ENCODE measurements at regions not wholly inside any gene's neighbourhood (a gene's known extent, or its start where the extent isn't known, plus 50 kb on each side); places are given as distances from the start of the nearest gene placed in this dataset.

- H3K9me3 ChIP-seq: no peaks in the 10 kb centered on the region
- no peak for TF ChIP-seq CTCF (IDR thresholded peaks at IDR 0.05)
- no peaks in the 10 kb centered on the region for H3K36me3 ChIP-seq
- intact Hi-C loops (cut with DNase I): no loop called here
- no peak overlapping the region for H3K27ac ChIP-seq
- H3K9ac ChIP-seq (ENCODE audit: low read depth in 2 of 2, low read length in 2 of 2): no peak overlapping the region
- no peaks in the 10 kb centered on the region for H3K27me3 ChIP-seq
- H3K4me1 ChIP-seq: no peaks in the 10 kb centered on the region
- no peak overlapping the region for H3K4me3 ChIP-seq
- no peak for DNase-seq
These were observed 1355.4 kb downstream of the NSUN3 start for GRCh38 chr3:95418251-95418650.

- Histone ChIP-seq H3K27me3 (no peaks in the 10 kb centered on the region), H3K4me1 (no peaks in the 10 kb centered on the region), H3K4me3 (no peak overlapping the region), H3K36me3 (no peaks in the 10 kb centered on the region), H3K9ac (ENCODE audit: low read depth in 2 of 2, low read length in 2 of 2) (no peak overlapping the region), H3K9me3 (no peaks in the 10 kb centered on the region), H3K27ac (no peak overlapping the region)
- TF ChIP-seq CTCF (IDR thresholded peaks at IDR 0.05): no peak
- intact Hi-C loops (cut with DNase I): no loop called here
- DNase-seq: no peak
These were observed 1361.4 kb downstream of the NSUN3 start for GRCh38 chr3:95424279-95424678.

- no peaks in the 10 kb centered on the region for H3K27me3 ChIP-seq
- no peak overlapping the region for H3K27ac ChIP-seq
- no peak overlapping the region for H3K9ac ChIP-seq (ENCODE audit: low read depth in 2 of 2, low read length in 2 of 2)
- no peak for TF ChIP-seq CTCF (IDR thresholded peaks at IDR 0.05)
- DNase-seq: no peak
- no peaks in the 10 kb centered on the region for H3K4me1 ChIP-seq
- H3K9me3 ChIP-seq: no peaks in the 10 kb centered on the region
- no peaks in the 10 kb centered on the region for H3K36me3 ChIP-seq
- no peak overlapping the region for H3K4me3 ChIP-seq
- intact Hi-C loops (cut with DNase I): no loop called here
These were observed 1371.6 kb downstream of the NSUN3 start for GRCh38 chr3:95434491-95434890.

GRCh38 chr3:95437409-95437808, 1374.5 kb downstream of the NSUN3 start:
- no peak for DNase-seq
- H3K27ac ChIP-seq: no peak overlapping the region

GRCh38 chr3:95438274-95438673, 1375.4 kb downstream of the NSUN3 start:
- Histone ChIP-seq H3K4me3 (no peak overlapping the region), H3K4me1 (no peaks in the 10 kb centered on the region), H3K27ac (no peak overlapping the region), H3K27me3 (no peaks in the 10 kb centered on the region), H3K9ac (ENCODE audit: low read depth in 2 of 2, low read length in 2 of 2) (no peak overlapping the region), H3K36me3 (no peaks in the 10 kb centered on the region), H3K9me3 (no peaks in the 10 kb centered on the region)
- DNase-seq: no peak
- intact Hi-C loops (cut with DNase I): no loop called here
- TF ChIP-seq CTCF (IDR thresholded peaks at IDR 0.05): no peak

More at GRCh38 chr3:95437409-95437808, 1374.5 kb downstream of the NSUN3 start:
- Histone ChIP-seq H3K4me3 (no peak overlapping the region), H3K4me1 (no peaks in the 10 kb centered on the region), H3K9ac (ENCODE audit: low read depth in 2 of 2, low read length in 2 of 2) (no peak overlapping the region), H3K36me3 (no peaks in the 10 kb centered on the region), H3K27me3 (no peaks in the 10 kb centered on the region), H3K9me3 (no peaks in the 10 kb centered on the region)
- intact Hi-C loops (cut with DNase I): no loop called here
- TF ChIP-seq CTCF (IDR thresholded peaks at IDR 0.05): no peak

GRCh38 chr3:95442766-95443165, 1371.6 kb upstream of the EPHA6 start:
- no peak for TF ChIP-seq CTCF (IDR thresholded peaks at IDR 0.05)
- Histone ChIP-seq H3K9me3 (no peaks in the 10 kb centered on the region), H3K27me3 (no peaks in the 10 kb centered on the region), H3K27ac (no peak overlapping the region), H3K4me1 (no peaks in the 10 kb centered on the region), H3K36me3 (no peaks in the 10 kb centered on the region), H3K4me3 (no peak overlapping the region), H3K9ac (ENCODE audit: low read depth in 2 of 2, low read length in 2 of 2) (no peak overlapping the region)
- intact Hi-C loops (cut with DNase I): no loop called here
- DNase-seq: no peak
